ENCODE measurements at regions not wholly inside any gene's neighbourhood (a gene's known extent, or its start where the extent isn't known, plus 50 kb on each side); places are given as distances from the start of the nearest gene placed in this dataset.

DNA sequence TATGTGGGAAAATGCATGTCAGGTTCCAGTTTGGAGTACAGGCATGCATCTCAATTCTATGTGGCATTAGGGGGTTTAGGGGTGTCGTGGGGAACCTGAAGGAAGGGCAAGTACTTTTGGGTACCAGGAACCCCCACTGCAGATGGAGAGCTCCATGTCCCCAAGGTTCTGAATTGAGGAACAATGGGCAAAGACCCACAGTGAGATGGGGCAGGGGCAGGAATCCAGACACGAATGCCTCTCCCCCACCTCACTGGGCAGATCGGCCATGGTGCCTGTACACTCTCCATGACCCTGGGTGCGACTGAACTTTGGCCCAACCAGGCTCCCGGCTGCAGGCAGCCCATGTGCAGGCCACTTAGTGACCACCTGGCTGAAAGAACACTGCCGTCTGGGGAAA is 209.3 kb downstream of the HAUS1 start:
- TF ChIP-seq, protein P1, sequence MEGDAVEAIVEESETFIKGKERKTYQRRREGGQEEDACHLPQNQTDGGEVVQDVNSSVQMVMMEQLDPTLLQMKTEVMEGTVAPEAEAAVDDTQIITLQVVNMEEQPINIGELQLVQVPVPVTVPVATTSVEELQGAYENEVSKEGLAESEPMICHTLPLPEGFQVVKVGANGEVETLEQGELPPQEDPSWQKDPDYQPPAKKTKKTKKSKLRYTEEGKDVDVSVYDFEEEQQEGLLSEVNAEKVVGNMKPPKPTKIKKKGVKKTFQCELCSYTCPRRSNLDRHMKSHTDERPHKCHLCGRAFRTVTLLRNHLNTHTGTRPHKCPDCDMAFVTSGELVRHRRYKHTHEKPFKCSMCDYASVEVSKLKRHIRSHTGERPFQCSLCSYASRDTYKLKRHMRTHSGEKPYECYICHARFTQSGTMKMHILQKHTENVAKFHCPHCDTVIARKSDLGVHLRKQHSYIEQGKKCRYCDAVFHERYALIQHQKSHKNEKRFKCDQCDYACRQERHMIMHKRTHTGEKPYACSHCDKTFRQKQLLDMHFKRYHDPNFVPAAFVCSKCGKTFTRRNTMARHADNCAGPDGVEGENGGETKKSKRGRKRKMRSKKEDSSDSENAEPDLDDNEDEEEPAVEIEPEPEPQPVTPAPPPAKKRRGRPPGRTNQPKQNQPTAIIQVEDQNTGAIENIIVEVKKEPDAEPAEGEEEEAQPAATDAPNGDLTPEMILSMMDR (IDR thresholded peaks at IDR 0.05 in 8 of 11, conservative IDR thresholded peaks at IDR 0.05 in 3 of 11) = no peak
- TF ChIP-seq POLR2A (IDR thresholded peaks at IDR 0.05) (no peak), POLR2AphosphoS5 (IDR thresholded peaks at IDR 0.05) (no peak)

All from spleen (tissue), 7 donors.